ENCODE measurements at regions not wholly inside any gene's neighbourhood (a gene's known extent, or its start where the extent isn't known, plus 50 kb on each side); places are given as distances from the start of the nearest gene placed in this dataset.

DNA sequence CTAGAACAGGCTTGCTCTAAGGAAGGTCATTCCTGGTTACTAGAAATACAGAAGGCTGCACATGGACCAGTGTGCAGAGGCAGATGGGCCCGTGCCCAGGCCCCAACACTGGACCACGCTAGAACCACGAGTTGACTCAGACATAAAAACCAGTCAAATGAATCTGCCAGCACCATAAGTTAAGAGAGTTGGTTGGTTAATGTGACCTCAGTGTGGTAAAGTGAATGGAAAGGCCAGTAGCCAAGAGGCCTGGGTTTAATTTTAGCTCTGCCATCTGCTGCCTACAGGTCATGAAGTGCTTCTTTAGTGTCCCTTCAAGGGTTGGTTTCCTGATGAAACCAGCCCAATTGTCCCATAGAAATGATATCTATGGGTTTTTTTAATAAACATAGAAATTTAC, 329.6 kb upstream of the NRP1 start:
- Histone ChIP-seq H3K27ac (ENCODE audit: insufficient read depth in 1 of 2, low read depth in 1 of 2, low read length in 2 of 2, poor library complexity in 1 of 2, severe bottlenecking in 2 of 2) (no peak overlapping the region), H3K27me3 (replicated peaks in 2 of 5; ENCODE audit: control insufficient read depth in 4 of 5, insufficient read depth in 5 of 5, low read length in 4 of 5) (no peaks in the 10 kb centered on the region), H3K36me3 (ENCODE audit: control insufficient read depth in 4 of 4, insufficient read depth in 4 of 4, low read length in 3 of 4) (no peaks in the 10 kb centered on the region), H3K9me3 (ENCODE audit: control extremely low read depth in 1 of 5, control insufficient read depth in 4 of 5, insufficient read depth in 2 of 5, low read depth in 1 of 5, low read length in 4 of 5) (peaks cover 0 to 7% (median 6%) of the 10 kb centered on the region in 5 experiments), H3K4me3 (ENCODE audit: control insufficient read depth in 1 of 7, extremely low read depth in 1 of 7, insufficient read depth in 4 of 7, low read depth in 2 of 7, low read length in 6 of 7) (no peak overlapping the region), H3K4me1 (ENCODE audit: control extremely low read depth in 1 of 4, control insufficient read depth in 4 of 4, insufficient read depth in 4 of 4, low read length in 3 of 4) (peaks cover 0 to 51% (median 16%) of the 10 kb centered on the region in 4 experiments)
- CTCF ChIA-PET = no interaction called here
- POLR2A ChIA-PET = no interaction called here
- no peak for DNase-seq
- WGBS (ENCODE audit: insufficient coverage) = no CpG with 5 or more reads among the region's 3 CpGs

GRCh38 chr10:33661580-33662336, 327.3 kb upstream of the NRP1 start:
- ChIA-PET CTCF (interaction anchor here (1.4 kb wide), 1 partner anchor 32 kb away, joined by 3 read pairs; no protein-coding TSS in a partner anchor), POLR2A (no interaction called here)
- H3K27ac ChIP-seq (ENCODE audit: insufficient read depth in 1 of 2, low read depth in 1 of 2, low read length in 2 of 2, poor library complexity in 1 of 2, severe bottlenecking in 2 of 2) = no peak overlapping the region
- H3K4me3 ChIP-seq (ENCODE audit: control insufficient read depth in 1 of 7, extremely low read depth in 1 of 7, insufficient read depth in 4 of 7, low read depth in 2 of 7, low read length in 6 of 7) = peak overlapping the region in 5 of 7 experiments; percentile 6 to 43 (median 19)
- DNase-seq = peak; percentile 22 to 86 (median 79)
- no peaks in the 10 kb centered on the region for H3K27me3 ChIP-seq (replicated peaks in 2 of 5; ENCODE audit: control insufficient read depth in 4 of 5, insufficient read depth in 5 of 5, low read length in 4 of 5)
- H3K4me1 ChIP-seq (ENCODE audit: control extremely low read depth in 1 of 4, control insufficient read depth in 4 of 4, insufficient read depth in 4 of 4, low read length in 3 of 4) = peaks cover 0 to 50% (median 16%) of the 10 kb centered on the region in 4 experiments
- WGBS (ENCODE audit: insufficient coverage) = 1% methylated on average over 10 of the region's 15 CpGs
- no peaks in the 10 kb centered on the region for H3K36me3 ChIP-seq (ENCODE audit: control insufficient read depth in 4 of 4, insufficient read depth in 4 of 4, low read length in 3 of 4)
- peaks cover 0 to 7% (median 6%) of the 10 kb centered on the region in 5 experiments for H3K9me3 ChIP-seq (ENCODE audit: control extremely low read depth in 1 of 5, control insufficient read depth in 4 of 5, insufficient read depth in 2 of 5, low read depth in 1 of 5, low read length in 4 of 5)

GRCh38 chr10:33660329-33660728, 325.9 kb upstream of the NRP1 start:
- no peak overlapping the region for H3K27ac ChIP-seq (ENCODE audit: insufficient read depth in 1 of 2, low read depth in 1 of 2, low read length in 2 of 2, poor library complexity in 1 of 2, severe bottlenecking in 2 of 2)
- peaks cover 0 to 53% (median 16%) of the 10 kb centered on the region in 4 experiments for H3K4me1 ChIP-seq (ENCODE audit: control extremely low read depth in 1 of 4, control insufficient read depth in 4 of 4, insufficient read depth in 4 of 4, low read length in 3 of 4)
- H3K9me3 ChIP-seq (ENCODE audit: control extremely low read depth in 1 of 5, control insufficient read depth in 4 of 5, insufficient read depth in 2 of 5, low read depth in 1 of 5, low read length in 4 of 5) = peaks cover 0 to 7% (median 6%) of the 10 kb centered on the region in 5 experiments
- CTCF ChIA-PET = no interaction called here
- WGBS (ENCODE audit: insufficient coverage) = 95% methylated on average over 10 of the region's 10 CpGs
- POLR2A ChIA-PET = no interaction called here
- no peaks in the 10 kb centered on the region for H3K27me3 ChIP-seq (replicated peaks in 2 of 5; ENCODE audit: control insufficient read depth in 4 of 5, insufficient read depth in 5 of 5, low read length in 4 of 5)
- DNase-seq = no peak
- no peaks in the 10 kb centered on the region for H3K36me3 ChIP-seq (ENCODE audit: control insufficient read depth in 4 of 4, insufficient read depth in 4 of 4, low read length in 3 of 4)
- no peak overlapping the region for H3K4me3 ChIP-seq (ENCODE audit: control insufficient read depth in 1 of 7, extremely low read depth in 1 of 7, insufficient read depth in 4 of 7, low read depth in 2 of 7, low read length in 6 of 7)

GRCh38 chr10:33657913-33658312, 323.4 kb upstream of the NRP1 start:
- no peak for DNase-seq
- H3K4me3 ChIP-seq (ENCODE audit: control insufficient read depth in 1 of 7, extremely low read depth in 1 of 7, insufficient read depth in 4 of 7, low read depth in 2 of 7, low read length in 6 of 7) = no peak overlapping the region
- no peaks in the 10 kb centered on the region for H3K27me3 ChIP-seq (replicated peaks in 2 of 5; ENCODE audit: control insufficient read depth in 4 of 5, insufficient read depth in 5 of 5, low read length in 4 of 5)
- CTCF ChIA-PET = no interaction called here
- H3K4me1 ChIP-seq (ENCODE audit: control extremely low read depth in 1 of 4, control insufficient read depth in 4 of 4, insufficient read depth in 4 of 4, low read length in 3 of 4) = peaks cover 0 to 66% (median 18%) of the 10 kb centered on the region in 4 experiments
- POLR2A ChIA-PET = no interaction called here
- H3K27ac ChIP-seq (ENCODE audit: insufficient read depth in 1 of 2, low read depth in 1 of 2, low read length in 2 of 2, poor library complexity in 1 of 2, severe bottlenecking in 2 of 2) = no peak overlapping the region
- H3K36me3 ChIP-seq (ENCODE audit: control insufficient read depth in 4 of 4, insufficient read depth in 4 of 4, low read length in 3 of 4) = no peaks in the 10 kb centered on the region
- H3K9me3 ChIP-seq (ENCODE audit: control extremely low read depth in 1 of 5, control insufficient read depth in 4 of 5, insufficient read depth in 2 of 5, low read depth in 1 of 5, low read length in 4 of 5) = peaks cover 0 to 3% (median 0%) of the 10 kb centered on the region in 5 experiments
- 100% methylated on average over 2 of the region's 3 CpGs for WGBS (ENCODE audit: insufficient coverage)

DNA sequence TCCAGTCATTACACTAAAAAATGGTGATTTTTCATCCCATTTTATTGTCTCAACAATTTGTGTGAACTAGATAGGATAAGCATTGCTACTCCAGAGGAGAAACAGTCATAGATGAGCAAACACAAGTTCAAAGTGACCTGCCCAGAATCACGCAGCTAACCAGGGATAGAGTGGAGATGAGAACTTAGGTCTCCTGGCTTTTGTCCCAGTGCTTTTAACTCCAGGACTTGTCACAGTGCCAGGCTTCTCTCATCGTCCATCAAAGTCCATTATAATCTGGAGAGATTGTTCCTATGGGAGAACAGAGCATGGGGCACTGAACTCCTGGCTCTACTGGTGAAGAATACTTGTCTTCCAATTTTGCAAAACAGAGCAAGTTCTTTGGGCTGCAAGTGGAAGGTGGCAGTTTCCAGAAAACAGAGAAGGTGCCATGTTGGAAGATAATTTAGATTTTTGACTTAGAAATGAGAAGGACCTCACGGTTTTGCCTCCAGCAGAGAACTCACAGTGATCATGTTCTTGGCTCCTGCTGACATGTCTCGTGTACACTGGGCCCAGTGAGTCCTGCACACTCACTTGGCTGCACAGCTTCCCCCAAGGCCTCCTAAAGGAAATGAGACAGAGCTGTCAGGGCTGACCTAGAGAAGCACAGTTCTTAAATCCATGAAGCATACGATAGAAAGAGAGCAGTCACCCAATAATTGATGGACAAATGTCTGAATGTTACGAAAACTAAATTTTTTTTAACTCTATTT, 322.9 kb upstream of the NRP1 start:
- no peak overlapping the region for H3K27ac ChIP-seq (ENCODE audit: insufficient read depth in 1 of 2, low read depth in 1 of 2, low read length in 2 of 2, poor library complexity in 1 of 2, severe bottlenecking in 2 of 2)
- H3K4me3 ChIP-seq (ENCODE audit: control insufficient read depth in 1 of 7, extremely low read depth in 1 of 7, insufficient read depth in 4 of 7, low read depth in 2 of 7, low read length in 6 of 7) = no peak overlapping the region
- no peaks in the 10 kb centered on the region for H3K27me3 ChIP-seq (replicated peaks in 2 of 5; ENCODE audit: control insufficient read depth in 4 of 5, insufficient read depth in 5 of 5, low read length in 4 of 5)
- ChIA-PET CTCF (no interaction called here), POLR2A (no interaction called here)
- H3K9me3 ChIP-seq (ENCODE audit: control extremely low read depth in 1 of 5, control insufficient read depth in 4 of 5, insufficient read depth in 2 of 5, low read depth in 1 of 5, low read length in 4 of 5) = peaks cover 0 to 9% (median 2%) of the 10 kb centered on the region in 5 experiments
- H3K4me1 ChIP-seq (ENCODE audit: control extremely low read depth in 1 of 4, control insufficient read depth in 4 of 4, insufficient read depth in 4 of 4, low read length in 3 of 4) = peaks cover 0 to 60% (median 15%) of the 10 kb centered on the region in 4 experiments
- H3K36me3 ChIP-seq (ENCODE audit: control insufficient read depth in 4 of 4, insufficient read depth in 4 of 4, low read length in 3 of 4) = no peaks in the 10 kb centered on the region
- DNase-seq = no peak
- WGBS (ENCODE audit: insufficient coverage) = 94% methylated on average over 4 of the region's 6 CpGs

- CTCF ChIA-PET = no interaction called here
- no peaks in the 10 kb centered on the region for H3K36me3 ChIP-seq (ENCODE audit: control insufficient read depth in 4 of 4, insufficient read depth in 4 of 4, low read length in 3 of 4)
- no peaks in the 10 kb centered on the region for H3K27me3 ChIP-seq (replicated peaks in 2 of 5; ENCODE audit: control insufficient read depth in 4 of 5, insufficient read depth in 5 of 5, low read length in 4 of 5)
- DNase-seq = no peak
- peaks cover 0 to 15% (median 4%) of the 10 kb centered on the region in 5 experiments for H3K9me3 ChIP-seq (ENCODE audit: control extremely low read depth in 1 of 5, control insufficient read depth in 4 of 5, insufficient read depth in 2 of 5, low read depth in 1 of 5, low read length in 4 of 5)
- no peak overlapping the region for H3K27ac ChIP-seq (ENCODE audit: insufficient read depth in 1 of 2, low read depth in 1 of 2, low read length in 2 of 2, poor library complexity in 1 of 2, severe bottlenecking in 2 of 2)
- H3K4me3 ChIP-seq (ENCODE audit: control insufficient read depth in 1 of 7, extremely low read depth in 1 of 7, insufficient read depth in 4 of 7, low read depth in 2 of 7, low read length in 6 of 7) = no peak overlapping the region
- POLR2A ChIA-PET = no interaction called here
- peaks cover 0 to 46% (median 2%) of the 10 kb centered on the region in 4 experiments for H3K4me1 ChIP-seq (ENCODE audit: control extremely low read depth in 1 of 4, control insufficient read depth in 4 of 4, insufficient read depth in 4 of 4, low read length in 3 of 4)
- WGBS (ENCODE audit: insufficient coverage) = 100% methylated on average over 3 of the region's 3 CpGs
These were observed 321.5 kb upstream of the NRP1 start for GRCh38 chr10:33655921-33656320.

Data from common myeloid progenitor, CD34-positive (primary cell).